ENCODE measurements at regions not wholly inside any gene's neighbourhood (a gene's known extent, or its start where the extent isn't known, plus 50 kb on each side); places are given as distances from the start of the nearest gene placed in this dataset.

DNA sequence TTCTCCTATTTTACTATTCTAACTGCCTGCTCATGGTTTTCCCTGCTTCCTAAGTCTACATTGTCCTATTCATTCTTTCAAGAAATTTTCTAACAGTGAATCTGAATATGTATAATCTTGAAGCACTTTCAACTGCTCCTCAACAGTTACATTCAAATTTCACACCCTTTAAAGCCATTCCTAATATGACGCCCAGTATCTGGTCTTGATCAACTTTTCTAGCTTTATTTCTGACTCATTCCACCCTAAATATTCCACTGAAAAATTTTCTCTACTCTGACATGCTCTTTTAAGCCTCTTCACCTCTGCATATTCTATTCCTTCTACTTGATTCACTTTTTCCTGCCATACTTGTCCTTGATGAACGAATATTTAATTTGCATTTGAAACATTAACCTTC is 1893.9 kb upstream of the PIK3C3 start:
- Histone ChIP-seq H3K9me3 (no peaks in the 10 kb centered on the region), H3K36me3 (no peaks in the 10 kb centered on the region), H3K27ac (no peak overlapping the region), H3K27me3 (no peaks in the 10 kb centered on the region), H3K4me3 (no peak overlapping the region), H3K4me1 (ENCODE audit: insufficient read depth) (no peaks in the 10 kb centered on the region)
- 44 to 52% (median 50%) methylated on average over 2 of the region's 2 CpGs for WGBS, 3 donors
- intact Hi-C loops (cut with DNase I) = no loop called here
- DNase-seq = no peak
- no peak for TF ChIP-seq EP300 (IDR thresholded peaks at IDR 0.05)
- no peak for TF ChIP-seq POLR2A (IDR thresholded peaks at IDR 0.05)
- TF ChIP-seq, protein P1, sequence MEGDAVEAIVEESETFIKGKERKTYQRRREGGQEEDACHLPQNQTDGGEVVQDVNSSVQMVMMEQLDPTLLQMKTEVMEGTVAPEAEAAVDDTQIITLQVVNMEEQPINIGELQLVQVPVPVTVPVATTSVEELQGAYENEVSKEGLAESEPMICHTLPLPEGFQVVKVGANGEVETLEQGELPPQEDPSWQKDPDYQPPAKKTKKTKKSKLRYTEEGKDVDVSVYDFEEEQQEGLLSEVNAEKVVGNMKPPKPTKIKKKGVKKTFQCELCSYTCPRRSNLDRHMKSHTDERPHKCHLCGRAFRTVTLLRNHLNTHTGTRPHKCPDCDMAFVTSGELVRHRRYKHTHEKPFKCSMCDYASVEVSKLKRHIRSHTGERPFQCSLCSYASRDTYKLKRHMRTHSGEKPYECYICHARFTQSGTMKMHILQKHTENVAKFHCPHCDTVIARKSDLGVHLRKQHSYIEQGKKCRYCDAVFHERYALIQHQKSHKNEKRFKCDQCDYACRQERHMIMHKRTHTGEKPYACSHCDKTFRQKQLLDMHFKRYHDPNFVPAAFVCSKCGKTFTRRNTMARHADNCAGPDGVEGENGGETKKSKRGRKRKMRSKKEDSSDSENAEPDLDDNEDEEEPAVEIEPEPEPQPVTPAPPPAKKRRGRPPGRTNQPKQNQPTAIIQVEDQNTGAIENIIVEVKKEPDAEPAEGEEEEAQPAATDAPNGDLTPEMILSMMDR (IDR thresholded peaks at IDR 0.05) = no peak

DNA sequence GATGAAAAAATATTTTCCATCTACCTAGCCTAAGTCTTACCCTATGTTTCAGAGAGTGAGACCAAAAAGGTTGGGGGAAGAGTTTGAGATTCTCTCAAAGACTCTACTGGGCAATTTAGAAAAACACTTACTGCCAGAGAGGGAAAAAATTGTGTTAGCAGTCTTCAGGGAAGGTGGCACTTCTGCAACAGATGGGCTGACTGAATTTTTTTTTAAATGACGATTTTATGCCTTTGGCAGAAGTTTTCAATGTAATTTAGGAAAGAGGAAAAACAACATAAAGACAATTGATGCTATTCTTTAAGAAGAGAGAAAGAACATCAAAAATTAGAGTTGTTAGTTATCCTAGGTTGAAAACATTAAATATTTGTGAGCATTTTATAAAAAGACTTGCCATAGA is 1894.5 kb upstream of the PIK3C3 start:
- no peak for TF ChIP-seq POLR2A (IDR thresholded peaks at IDR 0.05)
- TF ChIP-seq, protein P1 (IDR thresholded peaks at IDR 0.05) = no peak
- no peak for TF ChIP-seq EP300 (IDR thresholded peaks at IDR 0.05)
- Histone ChIP-seq H3K9me3 (no peaks in the 10 kb centered on the region), H3K27me3 (no peaks in the 10 kb centered on the region), H3K4me3 (no peak overlapping the region), H3K4me1 (ENCODE audit: insufficient read depth) (no peaks in the 10 kb centered on the region), H3K36me3 (no peaks in the 10 kb centered on the region), H3K27ac (no peak overlapping the region)
- intact Hi-C loops (cut with DNase I) = no loop called here
- WGBS, 3 donors = 69 to 73% (median 71%) methylated on average over 1 of the region's 1 CpG
- DNase-seq = no peak

DNA sequence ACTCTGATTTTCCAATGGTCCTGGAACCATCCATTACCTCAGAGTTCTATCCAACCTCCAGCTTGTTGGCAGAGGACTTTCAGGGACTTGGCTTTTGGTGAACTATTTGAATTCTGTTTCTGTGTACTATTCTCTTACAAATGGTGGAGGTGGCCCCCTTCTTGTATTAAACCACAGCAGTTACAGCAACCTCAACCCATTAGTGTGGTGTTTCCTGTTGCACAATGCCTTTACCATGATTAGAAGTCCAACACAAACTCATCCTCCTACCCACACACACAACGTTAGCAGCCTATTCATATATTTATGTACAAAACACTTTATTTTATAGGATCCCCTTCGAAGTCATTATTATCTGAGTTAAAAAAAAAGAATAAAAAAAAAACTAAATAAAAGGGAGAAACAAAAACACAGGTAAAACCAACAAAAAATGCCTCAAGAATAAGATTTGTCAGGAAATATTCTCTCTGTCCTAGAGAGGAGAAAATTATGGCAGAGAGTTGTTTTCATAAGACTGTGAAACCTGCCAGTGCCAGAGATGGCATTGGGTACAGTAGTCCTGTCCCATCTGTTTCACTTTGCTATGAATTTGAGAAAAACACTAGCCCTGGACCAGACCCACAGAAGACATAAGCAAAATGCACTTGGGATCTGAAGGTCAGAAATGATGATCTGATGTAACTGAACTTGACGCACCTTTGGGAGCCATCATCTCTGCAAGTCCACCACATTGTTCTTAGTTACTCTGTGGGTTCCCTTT is 1896.0 kb upstream of the PIK3C3 start:
- WGBS, 3 donors = 78 to 86% (median 83%) methylated on average over 3 of the region's 3 CpGs
- no peak for TF ChIP-seq POLR2A (IDR thresholded peaks at IDR 0.05)
- Histone ChIP-seq H3K4me3 (no peak overlapping the region), H3K4me1 (ENCODE audit: insufficient read depth) (no peaks in the 10 kb centered on the region), H3K27ac (no peak overlapping the region), H3K36me3 (no peaks in the 10 kb centered on the region), H3K9me3 (no peaks in the 10 kb centered on the region), H3K27me3 (no peaks in the 10 kb centered on the region)
- intact Hi-C loops (cut with DNase I) = no loop called here
- DNase-seq = no peak

DNA sequence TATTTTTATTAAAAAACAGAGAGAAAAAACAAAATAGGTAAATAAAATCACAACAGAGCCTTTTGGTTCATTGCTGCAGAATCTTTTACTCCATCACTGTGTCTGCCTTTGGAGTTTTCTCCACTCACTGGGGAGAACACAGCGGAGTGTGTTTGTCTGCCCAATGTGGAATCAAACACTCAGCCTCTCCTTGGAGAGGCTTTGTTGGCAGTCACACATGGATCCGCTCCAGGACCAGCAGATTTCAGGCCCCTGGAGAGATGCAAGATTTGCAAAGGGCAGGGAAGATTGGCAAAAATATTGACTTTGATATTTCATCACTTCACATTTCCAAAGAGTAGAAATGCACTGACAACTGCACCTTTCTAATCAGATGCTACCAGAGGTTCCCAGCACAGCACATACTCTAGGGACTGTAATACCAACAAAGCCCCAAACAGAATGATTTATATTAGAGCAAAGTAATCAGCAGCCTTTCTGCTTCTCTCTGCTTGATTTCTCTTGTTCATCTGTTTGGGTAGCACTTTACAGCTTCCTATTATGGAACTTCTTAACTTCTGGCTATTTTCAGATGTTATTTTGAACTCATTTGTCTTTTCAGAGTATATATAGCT is 1898.8 kb upstream of the PIK3C3 start:
- TF ChIP-seq EP300 (IDR thresholded peaks at IDR 0.05) = no peak
- TF ChIP-seq, protein P1 (IDR thresholded peaks at IDR 0.05) = no peak
- no peak for TF ChIP-seq POLR2A (IDR thresholded peaks at IDR 0.05)
- H3K4me1 ChIP-seq (ENCODE audit: insufficient read depth) = no peaks in the 10 kb centered on the region
- no peaks in the 10 kb centered on the region for H3K9me3 ChIP-seq
- no peak for DNase-seq
- no peaks in the 10 kb centered on the region for H3K36me3 ChIP-seq
- WGBS, 3 donors = 74 to 87% (median 80%) methylated on average over 2 of the region's 2 CpGs
- H3K27me3 ChIP-seq = no peaks in the 10 kb centered on the region
- intact Hi-C loops (cut with DNase I) = no loop called here
- no peak overlapping the region for H3K27ac ChIP-seq
- no peak overlapping the region for H3K4me3 ChIP-seq

DNA sequence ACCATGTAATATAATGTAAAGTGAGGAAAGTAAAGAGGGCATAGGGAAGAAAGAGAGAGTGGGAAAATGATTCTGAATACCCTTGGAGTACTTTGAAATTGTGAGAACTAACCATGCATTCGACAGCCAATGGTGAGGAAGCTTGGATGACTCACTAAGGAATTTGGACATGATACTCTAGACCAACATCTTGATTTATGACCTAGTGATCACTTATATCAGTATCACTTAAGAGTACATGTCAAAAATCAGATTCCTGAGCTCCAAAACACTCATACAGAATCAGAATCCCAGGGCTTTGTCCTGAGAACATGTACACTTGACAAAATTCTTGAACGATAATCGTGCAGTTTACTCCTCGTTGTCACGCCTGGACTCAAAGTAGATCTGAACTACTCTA is 1899.8 kb upstream of the PIK3C3 start:
- no peaks in the 10 kb centered on the region for H3K36me3 ChIP-seq
- intact Hi-C loops (cut with DNase I) = no loop called here
- no peaks in the 10 kb centered on the region for H3K4me1 ChIP-seq (ENCODE audit: insufficient read depth)
- H3K27me3 ChIP-seq = no peaks in the 10 kb centered on the region
- TF ChIP-seq, protein P1 (IDR thresholded peaks at IDR 0.05) = no peak
- TF ChIP-seq POLR2A (IDR thresholded peaks at IDR 0.05) = no peak
- TF ChIP-seq EP300 (IDR thresholded peaks at IDR 0.05) = no peak
- no peaks in the 10 kb centered on the region for H3K9me3 ChIP-seq
- DNase-seq = no peak
- WGBS, 3 donors = 86 to 91% (median 90%) methylated on average over 5 of the region's 5 CpGs
- H3K27ac ChIP-seq = no peak overlapping the region
- H3K4me3 ChIP-seq = no peak overlapping the region

Measured in ovary (tissue), 7 donors.